22Rv1 (cell line): ENCODE measurements at regions not wholly inside any gene's neighbourhood (a gene's known extent, or its start where the extent isn't known, plus 50 kb on each side); places are given as distances from the start of the nearest gene placed in this dataset.

Experiments
- H3K27ac ChIP-seq: fragments of 450-650 bp; 2 replicates; pipeline ENCODE4 v1.5.1; 2017
- CTCF ChIP-seq: fragments of 450-650 bp; IDR thresholded peaks from 2 replicates; pipeline ENCODE4 v1.5.1; 2017; ENCODE audit warnings: mild to moderate bottlenecking
- ZFX ChIP-seq: fragments of 450-650 bp; IDR thresholded peaks from 2 replicates; pipeline ENCODE4 v1.6.1; 2017; ENCODE audit warnings: antibody characterized with exemption, borderline replicate concordance

GRCh38 chr2:43021791-43022509 lies 204.5 kb downstream of the ZFP36L2 start:
- TF ChIP-seq CTCF = no peak
- no peak for TF ChIP-seq ZFX
- no peak overlapping the region for H3K27ac ChIP-seq

DNA sequence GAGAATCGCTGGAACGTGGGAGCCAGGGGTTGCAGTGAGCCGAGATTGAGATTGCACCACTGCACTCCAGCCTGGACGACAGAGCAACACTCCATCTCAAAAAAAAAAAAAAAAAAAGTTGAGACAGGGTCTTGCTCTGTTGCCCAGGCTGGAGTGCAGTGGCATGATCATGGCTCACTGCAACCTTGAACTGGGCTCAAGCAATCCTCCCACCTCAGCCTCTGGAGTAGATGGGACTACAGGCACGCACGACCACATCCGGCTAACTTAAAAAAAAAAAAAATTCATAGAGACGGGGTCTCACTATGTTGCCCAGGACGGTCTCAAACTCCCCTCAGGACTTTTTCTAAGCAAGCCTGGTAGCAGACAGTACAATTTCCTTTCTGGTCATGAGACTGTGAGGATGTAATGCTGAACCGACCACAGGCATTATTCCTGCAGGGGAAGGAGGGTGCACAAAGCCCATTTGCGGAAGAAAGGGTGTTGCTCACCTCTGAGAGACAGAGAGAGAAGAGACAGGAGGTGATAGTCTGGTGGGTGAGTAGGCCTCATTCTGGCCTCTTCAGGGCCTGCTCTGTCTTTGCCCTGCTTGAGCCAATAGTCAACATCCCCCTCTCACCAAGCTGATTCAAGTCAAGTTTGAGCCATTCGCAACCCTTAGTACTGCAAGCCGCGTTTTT lies 205.3 kb downstream of the ZFP36L2 start:
- no peak for TF ChIP-seq CTCF
- no peak for TF ChIP-seq ZFX
- no peak overlapping the region for H3K27ac ChIP-seq

GRCh38 chr2:43020296-43020695 lies 206.1 kb downstream of the ZFP36L2 start:
- H3K27ac ChIP-seq = no peak overlapping the region
- TF ChIP-seq ZFX (no peak), CTCF (no peak)

DNA sequence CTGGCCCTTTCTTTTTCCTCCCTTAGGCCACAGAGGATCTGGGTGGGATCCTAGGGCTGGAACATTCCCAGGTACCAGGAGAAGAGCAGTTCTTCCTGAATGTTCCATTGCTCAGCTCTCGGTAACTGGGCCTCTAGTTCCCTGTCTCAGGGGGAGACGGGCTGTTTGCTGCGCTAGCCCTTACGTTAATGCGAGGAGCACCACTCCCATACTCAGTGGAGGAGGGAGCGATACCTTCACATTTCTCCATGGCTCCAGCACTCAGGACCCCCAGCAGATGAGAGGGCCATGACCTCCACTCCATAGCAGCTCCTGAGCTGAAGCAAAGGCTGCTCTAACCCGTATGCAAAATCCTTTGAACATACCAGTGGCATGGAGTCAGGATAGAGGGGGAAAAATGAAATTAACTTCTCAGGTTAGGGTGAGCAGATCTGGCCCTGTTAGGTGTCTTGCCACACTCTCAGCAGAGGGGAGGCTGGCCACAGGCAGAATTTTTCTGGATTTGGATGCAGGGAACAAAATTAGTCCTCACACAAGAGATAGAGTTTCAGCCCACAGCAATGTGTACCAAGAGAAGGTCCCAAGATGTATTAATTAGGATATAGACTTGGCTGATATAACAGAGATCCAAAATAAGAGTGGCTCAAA lies 206.7 kb downstream of the ZFP36L2 start:
- TF ChIP-seq ZFX (no peak), CTCF (no peak)
- H3K27ac ChIP-seq = no peak overlapping the region

GRCh38 chr2:43019025-43019367 lies 207.4 kb downstream of the ZFP36L2 start:
- TF ChIP-seq ZFX = no peak
- TF ChIP-seq CTCF = no peak
- no peak overlapping the region for H3K27ac ChIP-seq

DNA sequence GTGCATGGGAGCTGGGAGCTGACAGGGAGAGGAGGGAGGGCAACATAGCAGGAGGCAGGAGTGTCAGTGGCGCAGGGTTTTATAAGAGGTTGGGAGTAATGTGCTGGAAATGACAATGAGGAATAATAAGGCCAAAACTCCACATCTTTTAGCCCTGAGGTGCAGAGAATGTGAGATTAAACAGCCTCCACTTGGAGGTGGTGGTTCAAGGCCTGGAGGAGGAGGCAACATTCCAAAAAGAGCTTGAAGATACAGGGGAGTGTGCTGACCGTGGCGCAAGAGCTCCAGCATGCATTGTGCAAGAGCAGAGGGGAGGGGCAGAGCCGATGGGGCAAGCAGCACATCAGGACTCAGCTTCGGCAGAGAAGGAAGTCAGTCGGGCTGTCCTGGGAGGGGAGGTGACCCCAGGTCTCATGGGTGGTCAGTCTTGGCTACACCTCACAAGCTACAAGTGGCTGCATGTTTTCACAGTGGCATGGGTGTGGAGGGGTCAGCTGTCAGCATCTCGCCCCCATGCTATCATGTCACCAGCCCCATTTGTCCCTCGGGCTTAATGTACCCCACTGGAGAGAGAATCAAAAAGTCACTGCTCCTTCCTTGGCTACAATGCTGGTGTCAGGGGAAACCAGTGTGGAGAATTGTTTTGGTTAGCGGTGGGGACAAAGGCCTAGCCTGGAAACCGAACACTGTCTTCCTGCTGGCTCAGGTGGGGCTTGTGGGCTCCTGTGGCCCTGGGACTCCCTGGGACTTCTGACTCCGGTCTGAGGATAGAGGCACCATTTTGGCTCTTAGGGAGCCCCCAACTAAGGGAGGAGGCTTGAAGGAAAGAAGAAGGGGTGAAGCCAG lies 208.0 kb downstream of the ZFP36L2 start:
- no peak overlapping the region for H3K27ac ChIP-seq
- TF ChIP-seq ZFX = no peak
- no peak for TF ChIP-seq CTCF
